ENCODE measurements at regions not wholly inside any gene's neighbourhood (a gene's known extent, or its start where the extent isn't known, plus 50 kb on each side); places are given as distances from the start of the nearest gene placed in this dataset.

DNA sequence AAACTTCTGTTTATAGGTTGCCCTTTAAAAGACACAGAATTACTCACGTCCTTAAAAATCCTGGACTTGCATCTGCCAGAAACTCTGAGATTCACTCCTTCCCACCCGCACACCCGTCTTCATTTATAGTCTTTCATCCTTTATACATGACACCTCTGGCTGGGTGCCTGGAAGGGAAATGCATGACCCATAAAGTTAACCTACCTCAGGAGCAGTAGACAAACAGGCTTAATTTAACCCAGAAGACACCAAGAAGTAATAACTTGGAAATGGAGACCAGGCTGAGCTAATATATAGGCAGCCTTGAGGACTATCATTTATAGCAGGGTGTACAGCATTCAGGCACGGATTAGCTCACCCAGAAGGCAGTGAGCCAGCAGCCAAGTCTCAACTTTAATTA is 429.0 kb upstream of the NRSN1 start:
- Histone ChIP-seq H3K79me2 (ENCODE audit: insufficient read depth, low read length) (no peaks in the 10 kb centered on the region), H3K9ac (ENCODE audit: insufficient read depth, low read depth, low read length) (no peak overlapping the region), H3K27ac (ENCODE audit: extremely low read length, insufficient read depth, low read length) (no peak overlapping the region), H4K20me1 (ENCODE audit: insufficient read depth, low read length) (no peaks in the 10 kb centered on the region), H3K4me3 (replicated peaks in 1 of 3; ENCODE audit: insufficient read depth in 1 of 3, low read depth in 2 of 3, low read length in 3 of 3) (no peak overlapping the region), H3K27me3 (ENCODE audit: control insufficient read depth in 1 of 2, insufficient read depth in 2 of 2, low read length in 2 of 2) (no peaks in the 10 kb centered on the region), H3K9me3 (ENCODE audit: low read length) (no peaks in the 10 kb centered on the region), H3K4me2 (ENCODE audit: low read depth, low read length) (no peak overlapping the region), H3K4me1 (ENCODE audit: insufficient read depth, low read length) (no peaks in the 10 kb centered on the region), H2AFZ (ENCODE audit: low read length) (no peak overlapping the region), H3K36me3 (replicated peaks in 1 of 2; ENCODE audit: control insufficient read depth in 1 of 2, insufficient read depth in 2 of 2, low read length in 2 of 2) (no peaks in the 10 kb centered on the region)
- FAIRE-seq (no peak), DNase-seq (ENCODE audit: low spot score) (no peak), ATAC-seq (no peak)
- 17% methylated on average over 4 of the region's 4 CpGs for WGBS (ENCODE audit: low lambda C conversion rate)
- TF ChIP-seq CREB1 (IDR thresholded peaks at IDR 0.05) (no peak), CREB1 (CRISPR knock-in tag; IDR thresholded peaks at IDR 0.05) (no peak), ZNF644 (CRISPR knock-in tag; IDR thresholded peaks at IDR 0.05; ENCODE audit: low read depth) (no peak), ZFY (CRISPR knock-in tag; IDR thresholded peaks at IDR 0.05) (no peak), ZNF570 (CRISPR knock-in tag; IDR thresholded peaks at IDR 0.05; ENCODE audit: borderline replicate concordance) (no peak), NBN (conservative IDR thresholded peaks at IDR 0.05) (no peak), HOXA9 (CRISPR knock-in tag; IDR thresholded peaks at IDR 0.05; ENCODE audit: borderline replicate concordance) (no peak), ZNF773 (CRISPR knock-in tag; IDR thresholded peaks at IDR 0.05; ENCODE audit: borderline replicate concordance) (no peak), NFYB (CRISPR knock-in tag; IDR thresholded peaks at IDR 0.05) (no peak), ZNF124 (CRISPR knock-in tag; IDR thresholded peaks at IDR 0.05) (no peak), SNAPC2 (CRISPR knock-in tag; IDR thresholded peaks at IDR 0.05) (no peak)
- TF ChIP-seq, protein P1, sequence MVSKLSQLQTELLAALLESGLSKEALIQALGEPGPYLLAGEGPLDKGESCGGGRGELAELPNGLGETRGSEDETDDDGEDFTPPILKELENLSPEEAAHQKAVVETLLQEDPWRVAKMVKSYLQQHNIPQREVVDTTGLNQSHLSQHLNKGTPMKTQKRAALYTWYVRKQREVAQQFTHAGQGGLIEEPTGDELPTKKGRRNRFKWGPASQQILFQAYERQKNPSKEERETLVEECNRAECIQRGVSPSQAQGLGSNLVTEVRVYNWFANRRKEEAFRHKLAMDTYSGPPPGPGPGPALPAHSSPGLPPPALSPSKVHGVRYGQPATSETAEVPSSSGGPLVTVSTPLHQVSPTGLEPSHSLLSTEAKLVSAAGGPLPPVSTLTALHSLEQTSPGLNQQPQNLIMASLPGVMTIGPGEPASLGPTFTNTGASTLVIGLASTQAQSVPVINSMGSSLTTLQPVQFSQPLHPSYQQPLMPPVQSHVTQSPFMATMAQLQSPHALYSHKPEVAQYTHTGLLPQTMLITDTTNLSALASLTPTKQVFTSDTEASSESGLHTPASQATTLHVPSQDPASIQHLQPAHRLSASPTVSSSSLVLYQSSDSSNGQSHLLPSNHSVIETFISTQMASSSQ (IDR thresholded peaks at IDR 0.05; ENCODE audit: low read depth): no peak
- TF ChIP-seq, protein P1 (CRISPR knock-in tag; IDR thresholded peaks at IDR 0.05; ENCODE audit: borderline replicate concordance): no peak
- in situ Hi-C loops (cut with HindIII; ENCODE audit: extremely low pct_ligation_motif_present, low pct_unique_long_range_greater_than_20kb): no loop called here
- POLR2A ChIA-PET: no interaction called here
- BruUV-seq (replicated peaks): no TSS peak
- intact Hi-C loops (cut with micrococcal nuclease; ENCODE audit: unreplicated experiment): no loop called here
- CTCF ChIA-PET (ENCODE audit: low intra/inter-chr PET ratio, low total read pairs): no interaction called here

Data from HepG2 (cell line).